GM10266 (cell line): ENCODE measurements at regions not wholly inside any gene's neighbourhood (a gene's known extent, or its start where the extent isn't known, plus 50 kb on each side); places are given as distances from the start of the nearest gene placed in this dataset.

Source experiments
- DNase-seq: peaks from one replicate; pipeline ENCODE4 v3.0.0; 2012; ENCODE audit errors: extremely low spot score
- TF ChIP-seq, protein P1 (sequence below): IDR thresholded peaks from 2 replicates; pipeline ENCODE4 v1.5.1; 2012; ENCODE audit warnings: mild to moderate bottlenecking, low read depth; ENCODE audit not compliant: control insufficient read depth, insufficient read depth; ENCODE audit errors: missing control alignments

DNA sequence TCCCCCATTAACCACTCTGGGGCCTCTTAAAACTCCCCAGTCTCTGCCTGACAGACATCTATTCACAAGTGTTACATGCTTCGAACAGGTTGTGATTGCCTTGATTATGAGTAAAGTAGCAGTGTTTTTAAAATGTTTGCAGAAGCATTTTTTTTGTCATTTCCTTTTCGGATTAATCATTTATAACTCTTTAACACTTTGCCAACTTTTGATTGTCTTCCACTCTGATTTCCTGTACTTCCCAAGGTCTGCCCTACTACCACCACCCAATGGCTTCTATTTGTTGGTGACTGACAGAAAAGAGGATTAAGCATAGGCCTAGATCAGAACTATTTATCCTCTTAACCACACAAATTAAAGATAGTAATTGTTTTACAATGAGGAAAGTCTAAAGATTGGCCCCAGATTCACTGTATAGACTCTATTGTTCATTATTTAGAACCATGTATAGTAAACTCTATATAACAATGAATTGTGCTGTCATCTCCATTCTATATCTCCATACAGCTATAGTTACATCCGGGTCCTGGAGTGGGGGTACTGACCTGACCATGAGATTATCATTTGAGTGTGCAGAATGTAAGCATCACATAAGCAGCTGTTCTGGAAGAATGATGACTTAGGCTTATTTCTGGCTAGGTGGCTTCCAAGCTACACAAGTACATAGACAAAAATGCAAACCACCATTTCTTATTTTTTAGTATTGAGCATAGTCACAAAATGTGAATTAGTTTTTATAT is 110.3 kb upstream of the RBMS1 start:
- TF ChIP-seq, protein P1, sequence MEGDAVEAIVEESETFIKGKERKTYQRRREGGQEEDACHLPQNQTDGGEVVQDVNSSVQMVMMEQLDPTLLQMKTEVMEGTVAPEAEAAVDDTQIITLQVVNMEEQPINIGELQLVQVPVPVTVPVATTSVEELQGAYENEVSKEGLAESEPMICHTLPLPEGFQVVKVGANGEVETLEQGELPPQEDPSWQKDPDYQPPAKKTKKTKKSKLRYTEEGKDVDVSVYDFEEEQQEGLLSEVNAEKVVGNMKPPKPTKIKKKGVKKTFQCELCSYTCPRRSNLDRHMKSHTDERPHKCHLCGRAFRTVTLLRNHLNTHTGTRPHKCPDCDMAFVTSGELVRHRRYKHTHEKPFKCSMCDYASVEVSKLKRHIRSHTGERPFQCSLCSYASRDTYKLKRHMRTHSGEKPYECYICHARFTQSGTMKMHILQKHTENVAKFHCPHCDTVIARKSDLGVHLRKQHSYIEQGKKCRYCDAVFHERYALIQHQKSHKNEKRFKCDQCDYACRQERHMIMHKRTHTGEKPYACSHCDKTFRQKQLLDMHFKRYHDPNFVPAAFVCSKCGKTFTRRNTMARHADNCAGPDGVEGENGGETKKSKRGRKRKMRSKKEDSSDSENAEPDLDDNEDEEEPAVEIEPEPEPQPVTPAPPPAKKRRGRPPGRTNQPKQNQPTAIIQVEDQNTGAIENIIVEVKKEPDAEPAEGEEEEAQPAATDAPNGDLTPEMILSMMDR = no peak
- no peak for DNase-seq

DNA sequence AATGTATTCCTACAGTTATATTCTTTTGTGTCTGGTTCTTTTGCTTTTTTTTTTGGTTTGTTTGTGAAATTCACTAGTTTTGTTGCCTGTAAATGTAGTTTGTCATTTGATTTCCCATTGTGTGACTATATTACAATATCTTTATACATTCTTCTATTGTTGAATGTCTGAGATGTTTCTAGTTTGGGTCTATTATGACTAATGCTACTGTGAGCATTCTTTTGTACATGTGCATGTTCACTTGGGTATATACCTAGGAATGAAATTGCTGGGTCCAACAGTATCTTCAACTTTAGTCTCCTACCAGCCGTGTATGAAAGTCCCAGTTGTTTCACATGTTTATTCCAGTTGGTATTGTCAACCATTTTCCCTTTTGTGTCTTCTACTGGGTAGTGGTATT is 112.7 kb upstream of the RBMS1 start:
- TF ChIP-seq, protein P1 = no peak
- no peak for DNase-seq

DNA sequence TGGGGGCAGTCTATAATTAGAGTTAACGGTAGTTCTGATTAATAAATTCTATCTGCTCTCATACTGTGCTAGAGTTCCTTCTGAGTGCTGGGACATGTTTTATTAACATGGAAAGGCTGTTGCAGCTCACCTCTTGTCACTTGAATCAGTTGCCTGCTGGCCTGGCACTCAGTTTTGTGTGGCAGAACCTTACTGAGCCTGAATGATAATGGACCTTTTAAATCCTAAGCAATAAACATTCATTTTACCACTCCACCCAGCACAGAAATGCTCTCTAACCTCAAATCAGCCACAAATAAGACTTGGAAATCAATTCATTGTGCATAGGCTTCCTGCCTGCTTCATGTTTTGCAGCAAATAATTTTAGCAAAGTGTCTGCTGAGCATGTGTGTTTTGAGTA is 115.0 kb upstream of the RBMS1 start:
- DNase-seq = no peak
- TF ChIP-seq, protein P1 = no peak

DNA sequence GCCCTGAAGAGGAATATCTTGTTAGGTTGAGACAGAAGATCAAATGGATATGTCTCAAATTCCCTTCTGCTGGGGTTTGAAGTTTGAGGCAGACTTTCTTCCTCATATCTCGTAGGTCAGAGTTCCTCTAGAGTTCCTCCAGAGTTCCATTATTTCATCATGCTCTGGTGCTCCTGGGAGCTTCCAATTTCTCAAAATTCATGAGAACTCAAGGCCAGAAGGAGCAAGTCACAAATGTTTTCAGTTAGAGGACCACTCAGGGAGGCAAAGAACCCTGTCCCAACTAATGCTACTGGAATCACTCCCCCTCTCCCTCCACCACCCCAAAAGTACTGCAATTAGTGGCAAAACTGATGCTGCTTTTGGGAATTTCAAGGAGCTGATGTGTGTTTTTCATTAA is 115.7 kb upstream of the RBMS1 start:
- TF ChIP-seq, protein P1 = no peak
- DNase-seq = no peak

DNA sequence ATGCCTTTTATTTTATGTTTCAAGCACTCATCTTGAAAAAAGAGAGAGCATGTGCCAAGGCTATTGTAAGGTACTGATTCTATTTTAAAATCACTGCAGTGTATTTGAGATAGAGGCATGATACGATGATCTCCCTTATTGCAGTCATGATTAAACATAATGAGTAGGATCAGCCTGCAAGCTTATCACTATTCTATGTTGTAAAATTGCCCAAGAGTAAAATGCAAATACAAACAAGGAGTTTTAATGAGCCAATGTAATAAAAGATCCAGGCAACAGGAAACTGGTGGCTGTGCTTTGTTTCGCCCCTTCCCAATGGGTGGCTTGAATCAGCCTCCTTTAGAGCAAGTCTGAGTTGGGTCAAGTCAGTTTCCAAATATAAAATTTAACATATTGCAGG is 116.4 kb upstream of the RBMS1 start:
- no peak for DNase-seq
- TF ChIP-seq, protein P1 = no peak

DNA sequence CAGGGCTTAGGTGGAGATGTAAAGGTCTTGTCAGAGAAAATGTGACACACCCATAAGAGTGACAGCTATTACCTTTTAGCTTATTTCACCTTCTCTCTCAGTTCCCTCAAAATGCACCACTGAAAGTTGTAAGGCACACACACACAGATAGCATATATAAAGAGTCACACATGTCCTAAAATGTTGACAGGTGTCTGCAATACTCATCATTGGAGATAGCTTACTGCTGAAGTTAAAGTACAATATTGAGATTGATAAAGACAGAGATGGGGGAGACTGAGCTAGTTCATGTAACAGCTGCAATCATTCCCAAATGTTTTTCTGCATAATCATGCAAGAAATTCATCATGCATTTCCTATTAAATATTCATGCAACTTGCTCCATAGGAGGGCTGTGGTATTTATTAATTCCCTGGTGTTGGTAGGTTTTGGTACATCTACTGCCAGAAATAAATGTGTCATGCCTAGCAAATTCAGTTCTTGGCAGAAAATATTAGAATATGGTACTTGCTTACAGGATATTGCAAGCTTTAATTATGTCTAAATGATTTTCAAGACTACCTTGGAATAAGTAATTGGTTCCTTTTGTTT is 118.8 kb upstream of the RBMS1 start:
- TF ChIP-seq, protein P1 = no peak
- DNase-seq = no peak

DNA sequence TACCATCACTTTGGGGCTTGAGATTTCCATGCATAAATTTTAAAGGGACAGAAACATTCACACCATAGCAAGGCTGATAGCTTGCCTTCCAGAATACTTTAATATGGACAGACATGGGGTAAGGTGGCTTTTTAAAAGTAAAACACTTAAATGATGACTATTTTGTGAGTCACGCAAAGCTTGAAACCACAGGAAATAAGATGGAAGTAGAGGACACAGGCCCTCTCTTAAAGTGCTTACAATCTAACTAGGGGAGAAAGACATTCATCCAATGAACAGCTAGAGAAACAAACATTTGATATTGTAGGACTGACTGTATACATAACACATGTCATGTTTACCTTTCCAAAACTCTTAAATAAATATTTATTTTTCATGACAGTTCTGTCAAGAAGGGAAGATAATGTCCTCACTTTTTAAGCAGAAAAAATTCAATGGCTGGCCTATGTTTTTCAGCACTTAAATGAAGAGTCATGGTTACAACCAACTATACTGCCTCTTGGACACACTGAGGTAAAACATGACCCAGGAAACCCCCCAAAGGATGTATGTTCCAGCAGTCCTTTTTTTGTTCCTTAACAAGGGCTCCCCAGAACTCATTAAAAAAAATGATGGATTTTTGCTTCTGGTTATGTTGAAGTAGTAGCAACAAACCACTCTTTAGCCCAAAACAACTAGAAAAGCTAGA is 120.0 kb upstream of the RBMS1 start:
- TF ChIP-seq, protein P1 = no peak
- no peak for DNase-seq
